GM12872 (cell line): ENCODE measurements at regions not wholly inside any gene's neighbourhood (a gene's known extent, or its start where the extent isn't known, plus 50 kb on each side); places are given as distances from the start of the nearest gene placed in this dataset.

Experiments used
- TF ChIP-seq, protein P1 (sequence below): IDR thresholded peaks from 3 replicates; pipeline ENCODE4 v1.5.1; 2011; ENCODE audit warnings: low read depth, mild to moderate bottlenecking, low read length, moderate library complexity; ENCODE audit not compliant: insufficient read depth

DNA sequence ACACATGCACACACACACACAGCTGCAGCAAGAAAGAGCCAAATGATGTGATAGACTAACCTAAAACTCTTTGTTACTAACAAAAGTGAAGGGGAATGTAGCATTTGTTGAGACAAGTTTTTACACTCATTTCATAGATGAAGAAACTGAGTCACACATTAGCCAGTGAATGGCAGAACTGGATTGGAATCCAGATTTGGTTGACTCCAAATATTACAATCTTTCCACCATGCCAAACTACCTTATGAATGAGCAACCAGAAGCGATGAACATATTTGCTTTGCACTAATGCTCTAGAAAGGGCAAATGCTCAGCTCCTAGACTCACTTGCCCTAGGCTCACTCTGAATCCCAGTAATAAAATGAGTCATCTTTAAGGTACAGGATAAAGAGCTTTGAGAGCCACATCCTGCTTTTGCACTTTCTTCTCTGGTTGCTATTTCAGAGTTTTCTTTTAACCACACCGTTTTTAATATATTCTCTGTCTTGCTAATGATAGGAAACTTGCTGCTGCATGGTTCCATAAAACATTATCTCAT, 111.9 kb downstream of the GPAM start:
- TF ChIP-seq, protein P1, sequence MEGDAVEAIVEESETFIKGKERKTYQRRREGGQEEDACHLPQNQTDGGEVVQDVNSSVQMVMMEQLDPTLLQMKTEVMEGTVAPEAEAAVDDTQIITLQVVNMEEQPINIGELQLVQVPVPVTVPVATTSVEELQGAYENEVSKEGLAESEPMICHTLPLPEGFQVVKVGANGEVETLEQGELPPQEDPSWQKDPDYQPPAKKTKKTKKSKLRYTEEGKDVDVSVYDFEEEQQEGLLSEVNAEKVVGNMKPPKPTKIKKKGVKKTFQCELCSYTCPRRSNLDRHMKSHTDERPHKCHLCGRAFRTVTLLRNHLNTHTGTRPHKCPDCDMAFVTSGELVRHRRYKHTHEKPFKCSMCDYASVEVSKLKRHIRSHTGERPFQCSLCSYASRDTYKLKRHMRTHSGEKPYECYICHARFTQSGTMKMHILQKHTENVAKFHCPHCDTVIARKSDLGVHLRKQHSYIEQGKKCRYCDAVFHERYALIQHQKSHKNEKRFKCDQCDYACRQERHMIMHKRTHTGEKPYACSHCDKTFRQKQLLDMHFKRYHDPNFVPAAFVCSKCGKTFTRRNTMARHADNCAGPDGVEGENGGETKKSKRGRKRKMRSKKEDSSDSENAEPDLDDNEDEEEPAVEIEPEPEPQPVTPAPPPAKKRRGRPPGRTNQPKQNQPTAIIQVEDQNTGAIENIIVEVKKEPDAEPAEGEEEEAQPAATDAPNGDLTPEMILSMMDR, result no peak

DNA sequence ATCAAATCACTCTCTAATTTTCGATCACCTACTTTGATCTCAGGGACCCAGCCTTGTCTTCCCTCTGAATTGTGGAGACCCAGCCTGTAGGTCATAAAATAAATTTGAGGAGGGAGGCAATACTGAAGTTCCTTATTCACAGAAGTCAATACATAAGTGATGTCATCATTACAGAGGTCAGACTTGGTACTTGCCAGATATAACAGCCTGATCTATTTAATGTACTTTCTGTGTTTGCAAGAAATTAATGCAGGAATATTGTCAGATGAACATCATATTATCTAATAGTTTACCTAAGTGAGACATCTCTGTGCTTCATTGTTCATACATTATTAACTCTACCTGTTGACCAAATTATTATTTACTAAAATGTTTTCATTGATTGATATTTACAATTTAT, 105.6 kb downstream of the GPAM start:
- TF ChIP-seq, protein P1, result no peak

DNA sequence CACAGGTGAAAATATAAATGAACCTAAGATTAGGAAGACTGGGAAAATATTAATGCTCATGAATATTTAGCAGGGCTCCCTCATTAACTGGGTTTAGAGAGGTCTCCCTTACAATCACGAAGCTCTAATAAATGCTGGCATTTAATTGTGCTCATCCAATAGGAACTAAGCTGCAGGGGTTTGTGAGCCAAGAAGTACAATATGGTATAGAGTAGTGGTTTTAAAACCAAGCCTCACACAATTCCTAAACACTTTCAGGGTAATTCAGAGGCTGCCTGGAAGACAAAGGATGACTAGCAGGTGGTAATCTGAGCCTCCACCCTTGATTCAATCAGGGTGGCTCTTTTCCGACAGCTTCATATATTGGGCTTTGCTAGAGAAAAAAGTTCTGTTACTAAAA, 103.3 kb downstream of the GPAM start:
- TF ChIP-seq, protein P1, result no peak

DNA sequence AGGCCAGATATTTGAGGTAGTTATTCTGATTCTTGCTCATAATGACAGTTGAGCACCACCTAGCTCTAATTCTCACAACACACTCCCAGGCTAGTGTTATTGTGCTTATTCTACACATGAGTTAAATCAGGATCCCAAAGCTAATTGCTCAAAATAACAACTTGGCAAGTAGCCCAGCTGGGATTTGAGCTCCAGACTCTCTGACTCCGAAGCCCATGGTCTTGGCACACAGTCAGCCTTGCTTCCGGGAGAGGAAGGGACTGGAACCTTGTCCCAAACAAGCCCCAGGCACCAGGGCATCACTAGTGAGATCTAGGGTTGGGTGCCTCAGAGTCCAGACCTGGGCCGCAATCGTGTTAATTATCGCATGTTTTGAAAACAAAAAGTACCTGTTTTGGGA, 101.4 kb downstream of the GPAM start:
- TF ChIP-seq, protein P1, result no peak

DNA sequence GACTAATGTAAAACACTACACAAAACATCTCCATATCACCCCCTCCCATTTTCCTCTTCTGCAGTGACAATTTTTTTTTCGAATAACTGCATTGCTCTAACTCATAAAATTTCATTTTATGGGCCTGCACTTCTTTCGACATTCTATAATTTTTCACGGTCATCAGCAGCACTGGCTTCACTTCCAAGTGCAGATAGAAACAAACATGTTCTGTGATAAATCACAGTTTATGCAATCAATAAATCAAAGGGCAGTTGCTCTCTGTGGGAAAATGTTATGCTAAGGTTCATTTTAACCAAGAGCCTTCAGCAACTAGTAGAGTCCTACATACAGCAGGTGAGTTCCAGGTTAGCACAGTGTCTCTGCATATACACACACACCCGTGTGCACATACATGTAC, 100.1 kb downstream of the GPAM start:
- TF ChIP-seq, protein P1, result no peak

DNA sequence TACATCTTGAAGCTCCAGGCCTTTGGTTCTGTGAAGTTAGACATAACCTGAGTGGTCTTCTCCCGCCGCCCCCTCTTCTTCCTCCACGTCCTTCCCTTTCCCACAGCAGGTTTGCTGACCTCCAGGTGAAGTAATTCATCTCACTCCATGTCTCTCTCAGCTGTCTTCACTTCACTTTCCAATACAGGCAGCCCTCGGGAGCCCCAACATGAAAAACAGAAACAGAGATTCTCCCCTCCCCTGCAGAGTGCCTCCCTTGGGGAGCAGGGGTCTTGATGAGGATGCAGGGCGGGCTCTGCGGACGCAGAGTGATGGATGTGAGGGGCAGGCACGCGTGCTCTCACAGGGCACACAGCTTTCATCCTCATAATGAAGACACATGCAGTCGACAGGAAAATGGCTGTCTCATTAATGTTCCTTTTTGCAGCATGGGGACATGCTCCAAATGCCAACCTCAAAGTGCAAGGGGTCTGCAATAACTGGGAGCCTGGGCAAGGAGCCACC, 95.6 kb downstream of the GPAM start:
- TF ChIP-seq, protein P1, result no peak

DNA sequence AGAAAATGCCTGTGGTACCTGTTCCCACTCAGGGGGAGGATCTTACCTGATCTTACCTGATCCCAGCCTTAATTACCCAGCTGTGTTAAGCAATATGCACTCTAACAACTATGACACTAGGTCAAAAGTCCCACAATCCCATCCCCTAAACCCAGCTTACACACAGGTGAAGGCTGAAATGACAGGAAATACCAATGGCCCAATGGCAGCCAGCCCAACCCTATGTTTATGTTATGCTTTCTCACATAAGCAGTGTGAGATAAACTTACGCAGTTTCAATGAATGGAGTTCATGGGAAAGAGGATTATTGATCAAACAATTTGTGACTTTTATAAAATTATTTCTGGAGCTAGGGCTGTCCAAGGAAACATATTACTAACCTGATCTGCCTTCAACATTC, 91.9 kb downstream of the GPAM start:
- TF ChIP-seq, protein P1, result no peak

DNA sequence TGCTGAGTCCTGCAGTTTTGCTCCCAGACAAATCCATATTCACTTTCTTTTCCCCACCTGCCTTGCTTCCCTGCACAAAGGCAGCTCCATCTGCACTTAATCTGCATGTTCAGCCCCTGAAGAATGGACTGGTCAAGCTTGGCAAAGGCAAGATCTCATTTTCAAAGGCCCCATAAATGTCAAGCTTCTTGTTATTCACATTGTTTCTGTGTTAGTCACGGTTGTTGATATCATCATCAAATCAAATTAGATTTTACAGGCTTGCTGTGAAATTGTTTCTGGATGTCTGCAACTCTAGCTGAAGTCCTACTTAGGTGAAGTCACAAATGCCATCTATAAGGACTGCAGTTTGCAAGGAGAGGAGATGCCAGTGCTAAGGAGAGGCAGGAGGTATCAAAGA, 91.0 kb downstream of the GPAM start:
- TF ChIP-seq, protein P1, result no peak
